Hypothalamus (tissue), 51 donors: ENCODE measurements at regions not wholly inside any gene's neighbourhood (a gene's known extent, or its start where the extent isn't known, plus 50 kb on each side); places are given as distances from the start of the nearest gene placed in this dataset.
"Not testable (repeated sequence)": the region's sequence is repeated elsewhere in the genome, so short reads cannot be mapped to it uniquely, and the experiment has no call there.

Experiments
- DNase-seq, 51 donors: peaks; one replicate each; lab custom pipeline; 2025; lab: John Stamatoyannopoulos, UW

GRCh38 chr12:113532292-113532691 is 60.6 kb upstream of the LHX5 start:
- no peak for DNase-seq

- DNase-seq: not testable (repeated sequence)
These were observed 59.4 kb upstream of the LHX5 start for GRCh38 chr12:113531073-113531472.

DNA sequence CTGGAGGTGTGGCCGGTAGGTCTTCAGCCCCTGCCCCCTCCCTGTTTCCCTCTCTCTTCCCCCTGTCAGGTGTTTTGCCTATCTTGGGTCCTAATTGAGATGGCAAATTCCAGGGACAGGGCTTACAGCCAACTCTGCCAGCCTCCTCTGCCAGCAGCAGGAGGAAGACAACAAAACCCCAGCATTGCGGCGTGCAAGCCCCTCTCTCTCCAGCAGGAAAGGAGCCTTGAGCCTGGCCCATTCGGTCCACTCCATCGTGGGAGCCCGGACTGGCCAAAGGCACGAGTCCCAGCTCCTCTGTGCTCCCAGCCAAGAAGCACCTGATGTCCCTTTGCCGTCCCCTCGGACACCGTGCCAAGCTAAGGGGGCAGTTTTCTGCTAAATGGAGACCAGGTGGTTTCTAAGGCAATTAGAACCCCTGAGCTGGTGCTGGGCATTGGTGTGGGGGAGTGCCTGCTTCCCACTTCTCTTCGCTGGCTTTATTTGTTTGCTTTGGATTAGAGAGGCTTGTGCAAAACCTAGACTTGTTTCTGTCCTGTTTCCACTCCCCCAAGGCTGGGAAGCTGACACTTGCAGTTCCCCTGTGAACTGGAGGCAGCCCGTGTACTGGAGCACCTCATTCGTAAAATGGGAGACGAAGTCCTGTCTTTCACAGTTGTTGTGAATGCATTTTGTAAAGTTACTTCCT is 57.1 kb upstream of the LHX5 start:
- DNase-seq: peak in 1 of 51 donors; percentile 1

DNA sequence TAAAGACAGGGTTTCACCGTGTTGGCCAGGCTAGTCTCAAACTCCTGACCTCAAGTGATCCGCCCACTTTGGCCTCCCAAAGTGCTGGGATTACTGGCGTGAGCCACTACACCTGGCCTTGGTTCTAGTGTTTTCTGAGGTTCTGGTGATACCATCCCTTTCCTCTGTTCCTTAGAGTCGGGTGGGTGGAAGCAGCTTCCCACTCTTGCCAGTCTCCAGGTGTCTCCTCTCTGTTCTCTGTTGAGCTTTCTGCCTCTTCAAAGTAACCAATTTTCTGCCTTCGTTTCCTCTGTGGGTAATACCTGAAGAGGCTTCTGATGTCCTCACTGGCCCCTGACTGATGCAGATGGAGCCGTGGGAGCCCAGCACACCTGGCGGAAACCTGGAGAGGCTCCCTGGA is 53.4 kb upstream of the LHX5 start:
- no peak for DNase-seq

DNA sequence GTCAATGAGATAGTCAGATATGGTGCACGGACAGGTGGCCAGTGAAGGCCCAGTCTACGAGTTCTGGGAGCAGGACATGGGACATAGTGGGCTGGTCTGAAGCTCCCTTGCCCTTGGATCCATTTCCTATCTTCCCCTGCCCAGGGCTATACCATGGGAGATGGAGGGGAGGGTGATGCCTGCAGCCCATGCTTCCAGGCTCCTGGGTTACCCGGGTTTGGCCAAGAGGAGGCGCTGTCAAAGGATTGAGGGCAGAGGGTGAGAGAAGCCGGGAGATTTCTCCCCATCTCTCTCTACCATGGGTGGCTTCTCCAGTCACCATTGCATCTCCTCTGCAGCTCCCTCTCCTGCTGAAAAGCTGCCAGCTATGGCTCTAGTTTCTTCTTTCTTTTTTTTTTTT is 52.8 kb upstream of the LHX5 start:
- DNase-seq: no peak

DNA sequence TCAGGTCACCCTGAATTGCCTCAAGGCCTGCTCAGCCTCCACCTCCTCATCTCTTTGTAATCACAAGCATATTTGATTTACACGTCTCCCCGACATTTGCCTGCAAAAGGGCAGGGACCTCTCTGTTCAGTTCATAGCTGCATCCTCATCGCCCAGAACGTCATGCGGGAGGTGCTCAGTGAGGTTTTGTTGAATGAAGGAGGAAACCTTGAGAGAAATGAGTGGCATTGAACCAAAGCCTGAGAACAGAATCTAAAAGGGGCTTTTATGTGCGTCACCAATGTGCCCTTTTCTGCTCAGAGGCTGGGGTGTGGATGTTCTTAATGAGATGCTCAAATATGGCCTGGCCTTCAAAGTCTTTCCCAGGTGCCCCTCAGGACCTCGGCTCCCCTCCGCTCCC is 50.0 kb upstream of the LHX5 start:
- no peak for DNase-seq
